Stomach (tissue), 4 donors: ENCODE measurements at regions not wholly inside any gene's neighbourhood (a gene's known extent, or its start where the extent isn't known, plus 50 kb on each side); places are given as distances from the start of the nearest gene placed in this dataset.

Source experiments
- EP300 ChIP-seq: sonication (generic); formaldehyde crosslinking; IDR thresholded peaks from one replicate; pipeline ENCODE4 v1.6.1; 2017; ENCODE audit warnings: antibody characterized with exemption
- POLR2AphosphoS5 ChIP-seq, 3 donors: sonication (generic); formaldehyde crosslinking; IDR thresholded peaks; one replicate each; pipeline ENCODE4 v1.6.1; 2016; ENCODE audit warnings: antibody characterized with exemption in 3 of 3

DNA sequence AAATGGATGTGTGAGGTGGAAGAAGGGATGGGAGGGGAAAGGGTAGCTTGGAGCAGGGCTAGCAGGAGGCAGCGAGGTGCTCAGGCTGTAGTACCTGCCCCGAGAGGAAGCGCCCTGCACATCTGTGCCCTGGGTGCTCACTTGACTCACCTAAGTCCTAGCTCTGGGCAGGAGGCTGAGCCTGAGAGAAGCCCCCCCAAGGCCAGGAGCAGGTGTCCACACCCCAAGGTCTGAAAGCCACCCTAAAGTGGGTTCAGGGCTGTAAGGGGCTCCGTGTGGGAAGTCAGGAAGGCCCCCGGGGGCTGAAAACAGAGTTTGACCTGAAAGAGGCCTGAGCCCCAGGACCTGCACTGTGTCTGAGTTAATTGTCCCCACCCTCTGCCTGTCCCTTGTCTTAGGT, 95.8 kb upstream of the PODXL start:
- TF ChIP-seq POLR2AphosphoS5 (IDR thresholded peaks at IDR 0.05) (no peak), EP300 (no peak)
